ENCODE measurements at regions not wholly inside any gene's neighbourhood (a gene's known extent, or its start where the extent isn't known, plus 50 kb on each side); places are given as distances from the start of the nearest gene placed in this dataset.

DNA sequence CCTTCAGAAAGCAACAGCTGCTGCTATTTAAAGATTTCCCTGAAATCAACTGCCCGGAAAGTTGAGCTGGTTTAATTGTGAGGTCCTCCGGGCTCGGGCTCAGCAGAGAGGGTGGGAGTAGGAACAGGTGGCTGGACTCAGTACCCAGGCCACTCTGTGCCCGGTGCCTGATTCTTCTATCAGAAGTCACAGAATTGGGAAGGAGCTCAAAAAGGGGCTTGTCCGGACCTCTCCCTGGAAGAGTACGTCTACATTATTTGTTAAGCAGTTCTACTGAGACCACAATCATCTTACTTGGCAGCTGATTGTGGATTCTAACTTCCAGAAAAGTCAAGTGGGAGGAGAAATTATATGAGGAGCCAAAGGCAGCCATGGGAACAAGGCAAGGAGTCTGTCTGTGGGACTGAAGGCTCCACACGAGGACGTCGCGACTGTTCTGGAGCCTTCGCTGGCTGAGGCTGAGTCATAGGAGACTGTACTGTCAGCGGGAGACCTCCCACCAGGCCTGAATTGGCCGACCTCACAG is 91.7 kb upstream of the ANKRD10 start:
- Histone ChIP-seq H3K23me2 (ENCODE audit: low read depth, low read length) (no peaks in the 10 kb centered on the region), H3K23ac (ENCODE audit: insufficient read length) (no peak overlapping the region), H2BK12ac (ENCODE audit: low read depth, low read length) (no peak overlapping the region), H3K4me2 (ENCODE audit: insufficient read depth in 1 of 2, low read depth in 2 of 2, low read length in 2 of 2) (no peak overlapping the region), H2BK5ac (ENCODE audit: low read depth, low read length) (no peak overlapping the region), H3K4me1 (replicated peaks in 1 of 4; ENCODE audit: control insufficient read depth in 3 of 4, insufficient read depth in 4 of 4, low read length in 3 of 4) (no peaks in the 10 kb centered on the region), H2BK120ac (replicated peaks; ENCODE audit: low read depth, low read length) (no peak overlapping the region), H2BK20ac (ENCODE audit: low read length) (no peak overlapping the region), H3K56ac (replicated peaks; ENCODE audit: insufficient read length, low read depth, low read length) (no peak overlapping the region), H2BK15ac (ENCODE audit: low read length) (no peak overlapping the region), H3K18ac (ENCODE audit: extremely low read depth, low read length) (0 out of 2 replicates have a peak overlapping the region, but pooled peaks have one; percentile 5), H3K36me3 (ENCODE audit: control insufficient read depth in 2 of 4, insufficient read depth in 4 of 4, low read length in 3 of 4) (no peaks in the 10 kb centered on the region), H4K8ac (ENCODE audit: extremely low read depth, insufficient read depth, low read length) (no peak overlapping the region), H2AK5ac (ENCODE audit: low read depth, low read length) (no peak overlapping the region), H3K4me3 (ENCODE audit: extremely low read depth in 1 of 4, insufficient read depth in 2 of 4, low read depth in 3 of 4, low read length in 4 of 4) (no peak overlapping the region), H4K20me1 (replicated peaks in 1 of 2; ENCODE audit: control insufficient read depth in 1 of 2, insufficient read depth in 2 of 2, low read length in 2 of 2) (no peaks in the 10 kb centered on the region), H3K14ac (ENCODE audit: insufficient read length) (no peak overlapping the region), H3K27ac (ENCODE audit: low read depth, low read length) (no peak overlapping the region), H3K9me3 (ENCODE audit: insufficient read depth in 2 of 2, low read depth in 1 of 2, low read length in 1 of 2) (no peaks in the 10 kb centered on the region), H4K5ac (ENCODE audit: insufficient read length, low read depth, low read length) (no peak overlapping the region), H2AFZ (ENCODE audit: low read length) (peak overlapping the region; percentile 55), H3K4ac (replicated peaks; ENCODE audit: insufficient read length, low read depth, low read length) (no peak overlapping the region), H3K9ac (replicated peaks in 1 of 4; ENCODE audit: extremely low read depth in 1 of 4, low read depth in 3 of 4, low read length in 3 of 4) (no peak overlapping the region), H4K91ac (replicated peaks; ENCODE audit: insufficient read length, low read length) (no peak overlapping the region), H3K79me2 (ENCODE audit: control insufficient read depth in 1 of 2, insufficient read depth in 2 of 2, low read length in 2 of 2) (no peaks in the 10 kb centered on the region), H3K79me1 (ENCODE audit: low read depth, low read length) (no peaks in the 10 kb centered on the region), H3K27me3 (replicated peaks in 1 of 4; ENCODE audit: control insufficient read depth in 3 of 4, extremely low read depth in 1 of 4, insufficient read depth in 3 of 4, low read length in 3 of 4) (no peaks in the 10 kb centered on the region)
- DNase-seq (ENCODE audit: low read depth in 1 of 2, low spot score in 2 of 2) (no peak), FAIRE-seq (peak; percentile 7)
- ChIA-PET POLR2A (ENCODE audit: partially characterized antibody) (no interaction called here), CTCF (ENCODE audit: partially characterized antibody) (interaction anchor here (0.9 to 1.4 kb wide), 5 partner anchors 21 to 107 kb away, joined by 3 to 4 read pairs (median 3); no protein-coding TSS in a partner anchor)
- 83% methylated on average over 13 of the region's 13 CpGs; no CpG with 5 or more reads in 1 of the 2 experiments for WGBS, 2 experiments (ENCODE audit: extremely low coverage in 1 of 2, insufficient coverage in 1 of 2, insufficient read length in 1 of 2, insufficient replicate concordance in 2 of 2, low coverage in 1 of 2, low lambda C conversion rate in 2 of 2, missing lambda C conversion rate in 1 of 2)
- no peak for TF ChIP-seq RBBP5 (IDR thresholded peaks at IDR 0.05; ENCODE audit: borderline replicate concordance, low read depth, low read length)

All from H1 (cell line).